ENCODE measurements at regions not wholly inside any gene's neighbourhood (a gene's known extent, or its start where the extent isn't known, plus 50 kb on each side); places are given as distances from the start of the nearest gene placed in this dataset.

GRCh38 chr12:60803147-60803546, 1207.3 kb downstream of the SLC16A7 start:
- DNase-seq, result no peak

GRCh38 chr12:60805364-60805763, 1209.5 kb downstream of the SLC16A7 start:
- DNase-seq, result no peak

- DNase-seq, result no peak
These were observed 1224.0 kb downstream of the SLC16A7 start for GRCh38 chr12:60819794-60820193.

DNA sequence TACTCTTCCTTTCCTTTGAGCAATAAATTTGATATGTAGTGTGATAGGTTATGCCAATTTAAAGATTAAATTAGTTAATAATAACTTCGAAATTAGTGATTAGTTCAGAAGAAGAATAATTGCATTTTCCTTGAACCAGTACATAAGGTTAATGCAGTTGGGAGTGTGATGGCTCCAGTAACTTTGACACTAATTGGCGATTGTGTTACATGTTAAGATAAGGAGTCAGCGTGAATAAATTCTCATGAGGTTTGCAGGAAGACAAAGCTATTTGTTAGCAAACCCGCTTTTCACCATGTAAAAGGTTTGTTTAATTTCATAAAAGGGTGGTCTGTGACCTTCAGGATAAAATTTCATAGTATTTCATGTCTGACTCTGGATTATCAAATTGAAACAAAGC, 1226.8 kb downstream of the SLC16A7 start:
- DNase-seq, result no peak

DNA sequence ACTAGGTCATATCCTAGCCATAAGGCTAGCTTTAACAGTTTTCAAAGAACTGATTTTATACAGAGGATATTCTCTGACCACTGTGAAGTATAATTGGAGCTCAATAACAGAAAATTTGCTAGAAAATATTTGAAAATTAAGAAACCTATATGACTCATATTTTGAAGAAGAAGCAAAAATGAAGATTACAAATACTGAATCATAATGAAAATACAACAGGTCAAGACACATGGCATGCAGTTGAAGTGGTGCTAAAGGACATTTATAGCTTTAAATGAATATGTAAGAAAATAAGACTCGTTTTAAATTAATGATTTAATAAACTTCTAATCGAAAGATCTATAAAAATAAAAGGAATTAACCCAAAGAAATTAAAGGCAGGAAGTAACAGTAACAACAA, 1234.6 kb downstream of the SLC16A7 start:
- no peak for DNase-seq

DNA sequence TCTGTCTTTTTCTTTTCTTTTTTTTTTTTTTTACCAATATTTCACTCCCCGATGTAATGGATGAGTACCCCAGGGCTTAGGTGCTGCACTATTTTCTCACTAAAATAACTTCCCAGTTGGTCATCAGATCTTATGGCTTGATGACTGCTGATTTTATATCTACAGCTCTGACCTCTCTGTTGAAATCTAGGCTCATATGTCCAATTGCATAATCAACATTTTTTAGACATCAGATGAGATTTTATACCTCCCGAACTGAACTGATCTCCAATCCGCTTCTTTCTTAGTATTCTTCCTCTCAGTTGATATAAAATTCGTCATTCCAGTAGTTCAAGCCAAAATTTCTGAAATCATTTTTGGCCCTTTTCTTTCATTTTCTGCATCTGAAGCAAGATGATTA, 1236.5 kb downstream of the SLC16A7 start:
- DNase-seq, result no peak

GRCh38 chr12:60834372-60834771, 1238.5 kb downstream of the SLC16A7 start:
- no peak for DNase-seq

DNA sequence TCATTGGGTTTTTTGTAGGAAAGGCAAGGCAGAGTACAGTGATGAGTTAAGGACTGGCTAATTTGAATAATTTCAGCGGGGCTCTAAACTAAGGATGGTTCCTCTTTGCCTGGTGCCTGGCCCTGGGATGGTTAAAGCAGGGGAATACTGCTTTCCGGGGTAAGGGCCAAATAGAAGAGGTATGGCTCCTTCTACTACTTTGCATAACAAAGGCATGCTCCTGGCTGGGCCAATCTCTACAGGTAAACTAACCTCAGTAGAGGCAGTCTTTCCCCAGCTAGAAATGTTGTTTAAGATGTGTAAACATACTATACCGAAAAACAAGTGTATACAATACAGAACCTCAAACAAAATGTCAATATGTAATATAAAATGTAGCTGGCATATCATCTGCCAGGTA, 1239.0 kb downstream of the SLC16A7 start:
- DNase-seq, result no peak

DNA sequence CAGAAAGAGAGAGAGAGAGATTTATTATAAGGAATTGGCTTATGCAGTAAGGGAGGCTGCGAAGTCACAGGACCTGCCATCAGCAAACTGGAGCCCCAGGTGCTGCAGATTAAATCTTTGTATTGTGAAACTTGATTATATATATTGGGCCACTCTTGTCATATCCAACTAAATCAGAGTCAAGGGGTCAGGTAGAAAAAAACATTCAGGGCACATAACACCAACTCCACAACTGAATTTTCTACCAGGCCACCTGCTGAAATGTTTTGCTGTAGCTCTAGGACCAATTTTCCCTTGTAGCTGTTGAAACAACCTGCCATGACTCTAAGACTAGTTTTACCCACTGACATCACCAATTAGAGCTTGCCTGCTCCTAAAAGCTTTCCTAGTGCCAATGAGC, 1240.8 kb downstream of the SLC16A7 start:
- no peak for DNase-seq

GRCh38 chr12:60842181-60842580, 1246.4 kb downstream of the SLC16A7 start:
- DNase-seq, result no peak

DNA sequence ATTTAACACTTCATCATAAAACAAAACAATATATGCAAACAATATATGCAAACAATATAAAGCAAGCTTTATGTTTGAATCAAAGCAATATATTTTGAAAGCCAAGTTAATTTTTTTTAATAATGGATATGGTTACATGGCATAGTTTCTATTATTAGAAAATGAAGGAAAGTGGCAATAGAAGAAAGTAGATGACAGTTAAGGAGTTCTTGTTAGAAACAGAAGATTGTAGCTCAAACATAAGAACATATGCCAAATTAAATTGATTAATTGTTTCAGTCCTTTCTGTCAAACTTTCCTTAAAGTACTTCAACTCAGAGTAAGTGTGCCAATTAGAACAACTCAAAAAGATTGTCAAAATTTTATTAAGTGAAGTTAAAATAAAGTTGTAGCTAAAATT, 1248.3 kb downstream of the SLC16A7 start:
- DNase-seq, result no peak

- no peak for DNase-seq
These were observed 1249.0 kb downstream of the SLC16A7 start for GRCh38 chr12:60844875-60845274.

GRCh38 chr12:60845696-60846095, 1249.9 kb downstream of the SLC16A7 start:
- no peak for DNase-seq

GRCh38 chr12:60847281-60847680, 1251.5 kb downstream of the SLC16A7 start:
- no peak for DNase-seq

GRCh38 chr12:60849723-60850122, 1253.9 kb downstream of the SLC16A7 start:
- no peak for DNase-seq

DNA sequence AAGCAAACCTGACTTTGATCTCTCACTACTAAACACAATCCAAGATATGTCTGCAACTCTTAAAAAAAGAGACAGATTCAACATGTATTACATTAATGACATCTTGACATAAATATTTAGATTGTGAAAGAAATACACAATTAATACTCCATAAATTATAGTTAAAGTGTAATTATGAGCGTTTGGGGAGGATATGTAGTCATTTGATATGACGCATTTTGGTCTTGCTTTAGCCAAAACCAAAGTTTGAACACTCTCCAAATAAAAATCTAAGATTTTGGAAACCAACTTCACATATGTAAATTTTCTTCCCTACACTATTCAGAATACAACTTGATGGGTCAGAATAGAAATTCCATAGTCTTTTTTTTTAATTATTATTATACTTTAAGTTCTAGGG, 1257.6 kb downstream of the SLC16A7 start:
- no peak for DNase-seq

DNA sequence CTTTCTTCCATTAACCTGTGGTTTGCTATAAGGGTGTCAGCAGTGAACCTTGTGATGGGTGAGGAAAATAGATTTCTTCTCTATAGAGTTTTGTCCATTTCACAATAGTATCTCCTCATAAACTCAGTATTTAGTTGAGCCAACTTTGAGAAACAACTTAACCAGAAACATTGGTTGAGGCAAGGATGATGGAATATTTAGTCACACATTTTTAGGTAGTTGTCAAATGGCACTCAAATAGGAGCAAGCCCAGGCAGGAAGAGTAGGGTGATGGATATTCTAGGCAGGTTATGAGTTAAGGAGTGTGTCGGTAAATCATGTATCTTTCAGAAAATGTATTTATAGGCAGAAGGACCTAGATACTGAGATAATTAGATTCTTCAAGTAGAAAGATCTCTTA, 1267.6 kb downstream of the SLC16A7 start:
- no peak for DNase-seq

DNA sequence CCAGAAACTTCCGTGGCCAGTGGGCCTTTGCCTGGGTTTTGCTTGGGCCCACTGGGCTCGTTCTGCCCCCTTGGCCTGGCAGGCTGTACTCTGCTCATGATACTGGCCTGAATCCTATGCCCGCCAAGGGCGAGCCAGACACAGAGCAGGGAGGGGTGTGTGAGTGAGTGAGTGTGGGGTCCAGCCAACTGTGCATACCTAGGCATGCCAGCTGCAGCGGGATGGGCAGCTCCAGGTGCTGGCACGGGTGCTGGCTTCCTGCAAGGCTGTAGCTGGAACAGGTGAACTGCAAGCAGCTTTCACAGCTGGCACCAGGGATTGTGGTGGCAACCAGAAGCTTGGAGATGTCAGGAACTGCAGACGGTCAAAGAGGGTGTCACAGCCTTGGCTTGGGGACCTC, 1276.4 kb downstream of the SLC16A7 start:
- DNase-seq, result no peak

- DNase-seq, result no peak
These were observed 1277.3 kb downstream of the SLC16A7 start for GRCh38 chr12:60872850-60873713.

- no peak for DNase-seq
These were observed 1278.3 kb downstream of the SLC16A7 start for GRCh38 chr12:60874091-60874490.

DNA sequence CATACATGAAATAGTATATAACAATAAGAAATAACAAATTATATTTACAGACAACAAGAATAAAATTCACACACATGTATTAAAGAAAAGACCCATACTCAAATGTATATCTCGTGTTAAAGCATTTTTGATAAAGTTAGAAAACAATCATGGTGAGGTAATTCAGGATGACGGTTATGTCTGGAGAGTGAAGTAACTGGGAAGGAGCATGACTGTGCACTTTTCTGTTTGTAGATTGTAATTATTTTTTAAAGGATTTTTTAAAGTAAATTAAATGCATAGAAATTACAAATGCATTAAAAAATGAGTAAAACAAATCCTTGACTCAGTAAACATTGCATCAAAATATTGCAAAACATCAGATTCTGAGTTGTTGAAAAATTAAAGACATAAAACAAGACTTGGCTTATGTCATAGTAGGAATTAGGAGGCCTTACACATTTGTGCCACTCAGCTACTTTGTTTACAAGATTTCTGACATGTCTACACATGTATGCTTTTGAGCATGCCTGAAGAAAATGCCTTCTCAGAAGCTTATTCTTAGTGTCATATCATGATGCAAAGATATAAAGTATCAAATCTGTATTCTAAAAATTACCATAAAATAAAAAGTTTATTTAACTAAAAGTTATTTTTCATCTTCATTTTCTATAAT, 1325.1 kb downstream of the SLC16A7 start:
- DNase-seq, result no peak

DNA sequence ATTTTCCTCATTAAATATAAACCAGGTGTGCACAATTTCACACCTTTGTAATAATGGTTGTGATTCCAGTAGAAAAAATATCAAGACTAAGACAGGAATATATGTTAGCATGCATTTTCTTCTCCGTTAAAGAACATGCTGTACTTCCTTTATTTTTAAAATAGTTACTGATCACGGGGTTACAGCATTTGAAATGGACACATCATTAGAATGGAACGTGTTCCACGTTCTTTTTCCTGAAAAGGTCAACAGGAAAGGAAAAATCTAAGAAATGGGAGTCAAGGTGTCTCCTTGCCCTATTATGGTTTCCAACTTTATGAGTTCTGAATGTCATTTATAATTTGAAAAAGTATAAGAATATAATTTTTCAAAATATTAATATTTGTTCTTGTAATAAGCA, 1325.7 kb downstream of the SLC16A7 start:
- DNase-seq, result no peak

DNA sequence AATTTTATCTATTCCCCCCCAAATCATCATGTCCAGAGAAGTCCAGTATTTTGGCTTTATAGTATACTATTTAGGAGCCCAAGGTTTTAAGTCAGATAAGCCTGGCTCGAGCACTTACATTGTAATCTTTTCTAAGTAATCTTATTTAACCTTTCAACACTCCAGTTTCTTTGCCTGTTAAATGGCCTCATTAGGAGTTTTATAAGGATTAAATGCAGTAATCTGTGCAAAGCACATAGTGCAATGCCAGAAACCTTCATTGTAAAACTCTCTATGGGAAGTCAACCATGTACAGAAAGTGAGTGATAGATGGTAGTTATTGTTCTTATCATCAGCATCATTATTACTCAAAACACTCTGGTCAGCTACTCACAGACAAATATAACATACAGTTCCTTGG, 1330.4 kb downstream of the SLC16A7 start:
- no peak for DNase-seq

DNA sequence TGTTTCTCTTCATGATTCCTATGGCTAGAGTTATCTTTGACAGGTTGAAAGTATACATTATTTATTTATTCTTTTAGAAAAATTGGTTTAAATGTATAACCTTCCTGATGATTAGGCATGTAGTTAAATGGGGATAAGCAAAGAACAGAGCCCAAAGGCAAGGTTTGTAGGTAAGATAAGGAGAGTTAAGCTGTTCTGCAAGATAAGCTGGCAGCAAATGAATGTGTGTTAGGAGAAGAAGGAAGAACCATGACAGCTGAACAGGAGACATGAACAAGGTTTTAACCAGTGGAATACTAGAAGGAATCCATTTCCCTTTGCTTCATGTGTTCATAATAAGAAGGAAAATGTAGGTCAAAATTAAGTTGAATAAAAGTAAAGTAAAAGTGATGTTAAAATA, 1330.1 kb upstream of the USP15 start:
- DNase-seq, result no peak
